ENCODE measurements at regions not wholly inside any gene's neighbourhood (a gene's known extent, or its start where the extent isn't known, plus 50 kb on each side); places are given as distances from the start of the nearest gene placed in this dataset.

GRCh38 chr12:4011597-4011996 lies 138.4 kb upstream of the PARP11 start (continued):
- TF ChIP-seq GPN1 (CRISPR knock-in tag; IDR thresholded peaks at IDR 0.05; ENCODE audit: borderline replicate concordance): no peak
- no peak for TF ChIP-seq ZNF589 (CRISPR knock-in tag; conservative IDR thresholded peaks at IDR 0.05)
- TF ChIP-seq ZNF784 (CRISPR knock-in tag; IDR thresholded peaks at IDR 0.05; ENCODE audit: borderline replicate concordance): 0 out of 2 replicates have a peak, but pooled peaks have one; percentile 31
- no peak for TF ChIP-seq NFE2L2 (IDR thresholded peaks at IDR 0.05; ENCODE audit: low read length)
- no peak for TF ChIP-seq CBX5 (CRISPR knock-in tag; IDR thresholded peaks at IDR 0.05; ENCODE audit: borderline replicate concordance)
- TF ChIP-seq NAIF1 (CRISPR knock-in tag; IDR thresholded peaks at IDR 0.05; ENCODE audit: borderline replicate concordance): no peak
- no peak for TF ChIP-seq NCOA1 (CRISPR knock-in tag; IDR thresholded peaks at IDR 0.05)
- no peak for TF ChIP-seq PAF1 (CRISPR knock-in tag; IDR thresholded peaks at IDR 0.05)
- TF ChIP-seq NR3C1 (CRISPR knock-in tag; IDR thresholded peaks at IDR 0.05): no peak
- TF ChIP-seq, protein P1, sequence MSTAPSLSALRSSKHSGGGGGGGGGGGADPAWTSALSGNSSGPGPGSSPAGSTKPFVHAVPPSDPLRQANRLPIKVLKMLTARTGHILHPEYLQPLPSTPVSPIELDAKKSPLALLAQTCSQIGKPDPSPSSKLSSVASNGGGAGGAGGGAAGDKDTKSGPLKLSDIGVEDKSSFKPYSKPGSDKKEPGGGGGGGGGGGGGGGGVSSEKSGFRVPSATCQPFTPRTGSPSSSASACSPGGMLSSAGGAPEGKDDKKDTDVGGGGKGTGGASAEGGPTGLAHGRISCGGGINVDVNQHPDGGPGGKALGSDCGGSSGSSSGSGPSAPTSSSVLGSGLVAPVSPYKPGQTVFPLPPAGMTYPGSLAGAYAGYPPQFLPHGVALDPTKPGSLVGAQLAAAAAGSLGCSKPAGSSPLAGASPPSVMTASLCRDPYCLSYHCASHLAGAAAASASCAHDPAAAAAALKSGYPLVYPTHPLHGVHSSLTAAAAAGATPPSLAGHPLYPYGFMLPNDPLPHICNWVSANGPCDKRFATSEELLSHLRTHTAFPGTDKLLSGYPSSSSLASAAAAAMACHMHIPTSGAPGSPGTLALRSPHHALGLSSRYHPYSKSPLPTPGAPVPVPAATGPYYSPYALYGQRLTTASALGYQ (CRISPR knock-in tag; IDR thresholded peaks at IDR 0.05): peak; percentile 73
- TF ChIP-seq AGO2 (optimal IDR thresholded peaks at IDR 0.05; ENCODE audit: low read depth, low read length): no peak
- TF ChIP-seq ISX (CRISPR knock-in tag; conservative IDR thresholded peaks at IDR 0.05): no peak
- TF ChIP-seq ZNF430 (CRISPR knock-in tag; IDR thresholded peaks at IDR 0.05): no peak; the same call in 1 of the 2 replicates
- peak; percentile 72; the same call in 1 of the 2 replicates for TF ChIP-seq GABPB1 (CRISPR knock-in tag; IDR thresholded peaks at IDR 0.05)
- TF ChIP-seq ZNF652 (CRISPR knock-in tag; IDR thresholded peaks at IDR 0.05; ENCODE audit: borderline replicate concordance, low read depth): no peak
- TF ChIP-seq CCAR2 (optimal IDR thresholded peaks at IDR 0.05; ENCODE audit: low read depth, low read length): no peak
- TF ChIP-seq, protein P2, sequence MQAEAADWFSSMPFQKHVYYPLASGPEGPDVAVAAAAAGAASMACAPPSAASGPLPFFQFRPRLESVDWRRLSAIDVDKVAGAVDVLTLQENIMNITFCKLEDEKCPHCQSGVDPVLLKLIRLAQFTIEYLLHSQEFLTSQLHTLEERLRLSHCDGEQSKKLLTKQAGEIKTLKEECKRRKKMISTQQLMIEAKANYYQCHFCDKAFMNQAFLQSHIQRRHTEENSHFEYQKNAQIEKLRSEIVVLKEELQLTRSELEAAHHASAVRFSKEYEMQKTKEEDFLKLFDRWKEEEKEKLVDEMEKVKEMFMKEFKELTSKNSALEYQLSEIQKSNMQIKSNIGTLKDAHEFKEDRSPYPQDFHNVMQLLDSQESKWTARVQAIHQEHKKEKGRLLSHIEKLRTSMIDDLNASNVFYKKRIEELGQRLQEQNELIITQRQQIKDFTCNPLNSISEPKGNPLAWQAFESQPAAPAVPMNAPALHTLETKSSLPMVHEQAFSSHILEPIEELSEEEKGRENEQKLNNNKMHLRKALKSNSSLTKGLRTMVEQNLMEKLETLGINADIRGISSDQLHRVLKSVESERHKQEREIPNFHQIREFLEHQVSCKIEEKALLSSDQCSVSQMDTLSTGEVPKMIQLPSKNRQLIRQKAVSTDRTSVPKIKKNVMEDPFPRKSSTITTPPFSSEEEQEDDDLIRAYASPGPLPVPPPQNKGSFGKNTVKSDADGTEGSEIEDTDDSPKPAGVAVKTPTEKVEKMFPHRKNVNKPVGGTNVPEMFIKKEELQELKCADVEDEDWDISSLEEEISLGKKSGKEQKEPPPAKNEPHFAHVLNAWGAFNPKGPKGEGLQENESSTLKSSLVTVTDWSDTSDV (CRISPR knock-in tag; IDR thresholded peaks at IDR 0.05): no peak
- no peak for TF ChIP-seq ZNF558 (CRISPR knock-in tag; IDR thresholded peaks at IDR 0.05; ENCODE audit: borderline replicate concordance)
- peak; percentile 36; the same call in 1 of the 2 replicates for TF ChIP-seq MXD4 (CRISPR knock-in tag; IDR thresholded peaks at IDR 0.05)
- TF ChIP-seq, protein P3, sequence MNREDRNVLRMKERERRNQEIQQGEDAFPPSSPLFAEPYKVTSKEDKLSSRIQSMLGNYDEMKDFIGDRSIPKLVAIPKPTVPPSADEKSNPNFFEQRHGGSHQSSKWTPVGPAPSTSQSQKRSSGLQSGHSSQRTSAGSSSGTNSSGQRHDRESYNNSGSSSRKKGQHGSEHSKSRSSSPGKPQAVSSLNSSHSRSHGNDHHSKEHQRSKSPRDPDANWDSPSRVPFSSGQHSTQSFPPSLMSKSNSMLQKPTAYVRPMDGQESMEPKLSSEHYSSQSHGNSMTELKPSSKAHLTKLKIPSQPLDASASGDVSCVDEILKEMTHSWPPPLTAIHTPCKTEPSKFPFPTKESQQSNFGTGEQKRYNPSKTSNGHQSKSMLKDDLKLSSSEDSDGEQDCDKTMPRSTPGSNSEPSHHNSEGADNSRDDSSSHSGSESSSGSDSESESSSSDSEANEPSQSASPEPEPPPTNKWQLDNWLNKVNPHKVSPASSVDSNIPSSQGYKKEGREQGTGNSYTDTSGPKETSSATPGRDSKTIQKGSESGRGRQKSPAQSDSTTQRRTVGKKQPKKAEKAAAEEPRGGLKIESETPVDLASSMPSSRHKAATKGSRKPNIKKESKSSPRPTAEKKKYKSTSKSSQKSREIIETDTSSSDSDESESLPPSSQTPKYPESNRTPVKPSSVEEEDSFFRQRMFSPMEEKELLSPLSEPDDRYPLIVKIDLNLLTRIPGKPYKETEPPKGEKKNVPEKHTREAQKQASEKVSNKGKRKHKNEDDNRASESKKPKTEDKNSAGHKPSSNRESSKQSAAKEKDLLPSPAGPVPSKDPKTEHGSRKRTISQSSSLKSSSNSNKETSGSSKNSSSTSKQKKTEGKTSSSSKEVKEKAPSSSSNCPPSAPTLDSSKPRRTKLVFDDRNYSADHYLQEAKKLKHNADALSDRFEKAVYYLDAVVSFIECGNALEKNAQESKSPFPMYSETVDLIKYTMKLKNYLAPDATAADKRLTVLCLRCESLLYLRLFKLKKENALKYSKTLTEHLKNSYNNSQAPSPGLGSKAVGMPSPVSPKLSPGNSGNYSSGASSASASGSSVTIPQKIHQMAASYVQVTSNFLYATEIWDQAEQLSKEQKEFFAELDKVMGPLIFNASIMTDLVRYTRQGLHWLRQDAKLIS (CRISPR knock-in tag; IDR thresholded peaks at IDR 0.05): peak; percentile 44; the same call in 1 of the 2 replicates
- TF ChIP-seq KDM5B (CRISPR knock-in tag; IDR thresholded peaks at IDR 0.05; ENCODE audit: borderline replicate concordance): no peak
- TF ChIP-seq HNRNPH1 (optimal IDR thresholded peaks at IDR 0.05; ENCODE audit: low read depth, low read length): no peak
